ENCODE measurements at regions not wholly inside any gene's neighbourhood (a gene's known extent, or its start where the extent isn't known, plus 50 kb on each side); places are given as distances from the start of the nearest gene placed in this dataset.
"Not testable (repeated sequence)": the region's sequence is repeated elsewhere in the genome, so short reads cannot be mapped to it uniquely, and the experiment has no call there.

DNA sequence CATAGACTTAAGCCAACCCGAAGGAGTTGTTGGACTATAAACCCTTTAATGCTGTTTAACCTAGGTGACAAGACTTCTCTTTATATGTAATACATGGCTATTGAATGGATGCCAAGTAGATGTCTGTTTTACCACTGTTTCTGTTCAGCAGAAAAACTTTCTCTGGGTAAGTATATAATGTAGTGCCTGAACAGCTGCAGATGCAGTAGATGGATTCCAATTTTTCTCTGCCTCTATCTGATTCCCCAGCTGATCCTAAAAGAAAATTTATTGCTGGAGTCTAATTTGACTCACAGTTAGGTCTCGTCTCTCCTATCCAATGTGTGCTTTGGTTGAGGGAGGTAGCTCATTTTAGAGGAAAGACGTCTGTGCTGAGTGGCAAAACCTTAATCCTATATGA lies 256.5 kb upstream of the CBLB start:
- DNase-seq: no peak

DNA sequence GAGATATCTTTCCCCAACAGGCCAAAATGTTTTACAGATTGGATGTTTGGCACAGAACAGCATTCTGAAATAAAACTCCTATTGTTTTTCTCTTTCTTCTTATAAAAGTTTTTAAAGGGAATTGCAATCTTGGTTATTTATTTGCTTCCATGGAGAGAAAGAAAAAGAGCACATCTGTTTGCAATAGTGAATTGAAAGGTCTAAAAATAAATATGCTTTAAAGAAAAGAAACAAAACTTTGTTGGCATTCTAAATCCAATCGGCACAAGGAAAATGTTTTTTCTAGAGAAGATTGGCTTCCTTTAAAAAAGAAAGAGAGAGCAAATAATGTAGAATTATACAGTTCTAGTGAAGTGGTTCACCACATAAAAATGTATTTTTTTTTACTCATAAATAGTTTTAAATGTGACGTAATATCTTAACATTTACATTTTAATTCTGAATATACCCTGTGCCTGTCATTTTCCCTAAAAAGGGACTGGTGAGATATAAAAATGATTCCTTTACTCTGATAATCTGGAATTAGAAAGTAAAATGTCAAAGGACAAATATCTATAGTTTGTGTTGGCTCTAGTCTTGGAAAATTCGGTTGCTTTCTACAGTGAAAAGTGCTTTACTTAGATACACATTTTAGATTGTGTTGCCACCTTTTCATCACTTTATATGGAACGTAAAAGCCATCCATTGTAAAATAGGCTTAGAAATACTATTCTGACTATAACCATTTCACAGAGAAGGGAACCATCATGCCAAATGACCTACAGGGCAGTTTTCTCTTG lies 257.4 kb upstream of the CBLB start:
- DNase-seq: no peak

DNA sequence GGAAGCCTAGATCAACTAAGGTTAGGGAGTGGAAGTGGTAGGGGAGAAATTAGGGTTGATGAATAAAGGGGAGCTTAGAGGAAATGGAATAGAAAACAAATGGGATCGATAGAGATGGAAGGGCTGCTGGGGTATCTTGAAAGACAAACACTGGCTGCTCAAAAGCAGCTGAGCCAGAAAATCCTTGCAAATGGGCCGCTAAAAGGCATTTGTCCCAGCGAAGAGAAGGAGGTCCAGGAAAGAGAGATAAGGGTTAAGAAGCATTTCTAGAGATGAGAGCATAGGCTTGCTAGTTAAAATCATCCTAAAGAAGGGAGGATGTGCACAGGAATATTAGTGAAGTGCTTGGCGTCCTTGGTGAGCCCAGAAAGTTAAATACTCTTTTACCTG lies 258.0 kb upstream of the CBLB start:
- DNase-seq: no peak

DNA sequence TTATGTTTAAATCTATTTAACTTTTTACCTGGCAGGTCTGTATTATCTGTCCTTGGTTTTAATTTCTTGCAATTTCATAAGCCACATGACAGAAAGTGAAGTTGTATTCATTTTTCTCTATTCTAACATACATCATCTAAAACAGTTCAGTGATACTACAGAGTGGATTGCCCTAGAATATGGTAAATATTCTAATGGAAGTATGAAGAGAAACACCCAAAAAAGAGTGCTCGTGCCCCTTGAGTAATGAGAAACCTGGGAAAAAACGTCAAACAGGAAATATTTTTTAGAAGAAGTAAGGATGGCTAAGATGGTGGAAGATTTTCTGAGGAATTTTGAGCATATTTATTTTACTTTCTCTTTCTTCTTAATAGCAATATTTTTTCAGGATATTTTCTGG lies 261.1 kb upstream of the CBLB start:
- DNase-seq: no peak

DNA sequence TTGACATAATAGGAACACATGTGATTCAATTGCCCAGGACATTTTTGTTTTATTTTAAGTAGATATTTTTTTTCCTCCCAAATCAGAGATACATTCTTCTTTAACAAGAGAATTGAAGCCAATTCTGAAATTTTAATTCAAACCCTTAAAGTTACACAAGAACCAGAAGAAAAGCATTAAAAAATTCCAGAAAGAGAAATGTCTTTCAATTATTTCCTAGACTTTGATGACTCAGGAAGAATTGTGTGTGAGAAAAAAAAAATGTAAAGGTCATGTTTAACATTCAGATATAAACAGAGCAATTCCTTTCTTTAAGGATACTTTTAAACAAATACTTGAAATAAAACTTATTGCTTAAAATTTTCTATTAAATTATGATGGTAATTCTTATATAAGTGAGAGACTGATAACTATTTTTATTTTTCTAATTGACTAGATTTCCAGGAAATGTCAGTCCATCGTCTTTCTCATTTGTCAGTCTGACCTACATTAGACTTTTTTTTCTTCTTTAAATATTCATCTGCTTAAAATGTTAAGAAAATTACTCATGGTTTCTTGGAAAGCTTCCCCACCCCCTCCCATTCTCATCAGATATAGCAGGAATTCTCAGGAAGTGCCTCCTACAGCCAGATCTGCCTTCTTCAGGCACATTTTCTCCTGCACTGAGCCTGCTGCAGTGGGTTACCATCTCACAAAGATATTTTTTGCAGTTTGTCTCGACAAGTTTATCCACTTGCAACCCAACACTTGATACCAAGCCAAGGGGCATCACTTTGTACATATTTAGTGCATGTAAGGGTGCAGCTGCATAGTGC lies 261.8 kb upstream of the CBLB start:
- DNase-seq: peak; percentile 10

DNA sequence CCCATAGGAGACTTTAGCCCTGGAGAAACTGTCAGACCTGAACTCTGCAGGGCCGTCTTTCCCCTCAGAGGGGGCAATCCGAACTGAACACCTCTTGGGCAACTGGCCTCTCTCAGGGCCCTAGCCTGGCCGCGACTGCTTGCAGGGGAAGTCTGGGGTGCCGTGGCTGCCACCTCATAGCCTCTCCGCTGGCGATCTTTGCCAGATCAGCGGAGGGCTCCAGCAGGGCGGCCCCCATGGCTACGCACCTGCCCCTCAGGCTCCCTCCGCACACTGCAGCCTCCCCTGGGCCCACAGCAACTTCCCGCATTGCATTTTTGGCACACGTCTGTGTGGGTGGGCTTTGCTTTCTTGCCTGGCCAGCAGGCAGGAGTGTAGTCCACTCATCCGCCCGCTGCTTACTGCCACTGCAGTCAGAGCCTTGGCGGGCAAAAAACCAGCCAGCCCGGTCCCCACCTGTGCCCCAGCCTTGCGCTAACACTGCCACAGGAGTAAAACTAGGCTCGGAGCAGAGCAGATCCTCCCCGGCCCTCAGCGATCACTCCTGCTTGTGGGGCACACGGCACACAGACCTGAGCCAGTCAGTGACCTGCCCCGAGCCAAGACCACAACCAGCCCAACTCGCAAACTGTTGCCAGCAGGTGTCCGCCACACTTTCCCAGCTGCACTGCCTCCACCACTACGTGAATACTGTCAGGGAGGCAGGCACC lies 266.8 kb upstream of the CBLB start:
- DNase-seq: no peak

DNA sequence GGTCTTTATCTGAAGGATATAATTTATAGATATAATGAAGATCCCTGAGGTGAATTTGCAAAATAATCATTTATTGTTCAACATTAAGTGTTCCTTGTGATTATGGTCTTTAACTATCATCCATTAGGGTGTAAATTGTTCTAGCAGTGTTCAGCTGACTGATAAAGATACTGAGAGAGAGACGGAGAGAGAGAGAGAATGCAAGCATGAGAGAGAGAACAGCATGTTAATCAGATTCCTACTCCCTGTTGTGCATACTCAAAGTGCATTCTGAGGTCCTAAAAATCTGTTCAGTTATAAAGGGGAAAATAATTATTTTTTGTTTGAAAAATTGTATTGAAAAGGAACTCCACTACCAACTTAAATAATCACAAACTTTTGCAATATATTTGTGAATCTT lies 271.0 kb upstream of the CBLB start:
- DNase-seq: no peak

DNA sequence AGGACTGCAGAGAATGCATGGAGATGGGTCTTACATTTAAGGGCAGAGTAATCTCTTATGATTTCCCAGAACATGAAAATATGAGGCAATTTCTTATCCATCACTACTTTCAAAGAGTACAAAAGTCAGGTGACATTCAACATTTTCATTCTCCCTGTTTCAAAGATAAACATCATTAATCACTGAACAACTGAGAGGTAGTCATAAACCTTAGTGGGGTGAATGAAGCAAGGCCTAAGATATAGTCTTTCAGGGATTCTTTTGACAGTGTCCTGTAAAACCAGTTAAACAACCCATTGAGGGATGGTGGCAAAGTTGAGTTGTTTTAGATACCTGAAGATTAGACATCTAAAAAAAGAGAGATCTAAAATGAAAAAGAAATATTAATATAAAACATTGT lies 271.6 kb upstream of the CBLB start:
- DNase-seq: no peak

DNA sequence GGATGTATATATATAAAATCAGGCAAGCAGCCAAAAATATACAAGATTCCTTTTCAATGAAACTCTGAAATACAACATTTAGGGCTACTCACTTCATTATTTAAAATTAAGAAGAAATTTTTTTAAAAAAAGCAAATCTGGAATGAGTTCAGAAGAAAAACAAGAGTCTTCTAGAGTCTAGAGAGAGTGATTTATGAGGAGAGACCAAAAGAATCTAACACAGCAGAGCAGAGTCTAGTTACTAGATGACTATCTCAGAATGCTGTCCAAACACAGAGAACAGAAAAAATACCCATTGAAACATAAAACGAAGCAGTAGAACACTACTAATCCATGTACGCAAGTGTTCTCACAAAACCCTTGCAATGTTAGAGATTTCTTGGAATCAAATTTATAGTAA lies 275.2 kb upstream of the CBLB start:
- DNase-seq: no peak

DNA sequence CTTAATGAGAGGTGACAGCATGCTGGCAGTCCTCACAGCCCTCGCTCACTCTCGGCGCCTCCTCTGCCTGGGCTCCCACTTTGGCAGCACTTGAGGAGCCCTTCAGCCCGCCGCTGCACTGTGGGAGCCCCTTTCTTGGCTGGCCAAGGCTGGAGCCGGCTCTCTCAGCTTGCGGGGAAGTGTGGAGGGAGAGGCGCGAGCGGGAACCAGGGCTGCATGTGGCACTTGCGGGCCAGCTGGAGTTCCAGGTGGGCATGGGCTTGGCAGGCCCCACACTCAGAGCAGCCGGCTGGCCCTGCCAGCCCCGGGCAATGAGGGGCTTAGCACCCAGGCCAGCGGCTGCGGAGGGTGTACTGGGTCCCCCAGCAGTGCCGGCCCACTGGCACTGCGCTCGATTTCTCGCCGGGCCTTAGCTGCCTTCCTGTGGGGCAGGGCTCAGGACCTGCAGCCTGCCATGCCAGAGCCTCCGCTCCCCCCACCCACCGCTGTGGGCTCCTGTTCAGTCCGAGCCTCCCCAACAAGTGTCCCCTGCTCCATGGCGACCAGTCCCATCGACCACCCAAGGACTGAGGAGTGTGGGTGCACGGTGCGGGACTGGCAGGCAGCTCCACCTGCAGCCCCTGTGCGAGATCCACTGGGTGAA lies 279.7 kb upstream of the CBLB start:
- not testable (repeated sequence) for DNase-seq

DNA sequence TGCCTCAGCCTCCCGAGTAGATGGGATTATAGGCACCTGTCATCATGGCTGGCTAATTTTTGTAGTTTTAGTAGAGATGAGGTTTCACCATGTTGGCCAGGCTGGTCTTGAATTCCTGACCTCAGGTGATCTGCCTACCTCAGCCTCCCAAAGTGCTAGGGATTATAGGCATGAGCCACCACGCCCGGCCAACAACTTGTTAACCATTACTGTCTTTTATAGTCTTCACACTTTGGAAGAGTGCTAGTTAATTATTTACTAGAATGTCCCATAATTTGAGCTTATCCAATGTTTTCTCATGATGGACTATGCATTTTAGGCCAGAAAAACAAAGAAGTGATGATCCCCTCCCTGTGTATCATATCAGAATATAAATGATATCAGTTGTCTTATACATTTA lies 288.6 kb upstream of the CBLB start:
- no peak for DNase-seq

DNA sequence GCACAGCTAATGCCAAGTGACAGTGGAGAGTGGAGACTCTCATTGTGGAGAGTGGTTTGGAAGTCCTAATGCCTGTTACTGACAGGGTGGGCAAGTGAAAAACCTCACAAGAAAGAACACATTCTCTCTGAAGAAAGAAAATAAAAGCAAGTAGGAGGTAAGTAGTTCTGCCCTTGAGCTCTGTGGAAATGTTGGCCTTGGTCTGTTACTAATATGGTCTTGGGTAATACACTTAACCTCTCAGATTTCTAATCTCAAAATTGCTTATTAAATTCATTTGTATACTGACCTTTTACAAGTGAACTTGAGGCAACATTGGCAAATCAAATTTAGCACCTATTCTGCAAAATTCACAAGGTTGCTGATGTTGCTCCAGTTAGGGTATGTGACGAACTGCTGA lies 291.6 kb upstream of the CBLB start:
- no peak for DNase-seq

DNA sequence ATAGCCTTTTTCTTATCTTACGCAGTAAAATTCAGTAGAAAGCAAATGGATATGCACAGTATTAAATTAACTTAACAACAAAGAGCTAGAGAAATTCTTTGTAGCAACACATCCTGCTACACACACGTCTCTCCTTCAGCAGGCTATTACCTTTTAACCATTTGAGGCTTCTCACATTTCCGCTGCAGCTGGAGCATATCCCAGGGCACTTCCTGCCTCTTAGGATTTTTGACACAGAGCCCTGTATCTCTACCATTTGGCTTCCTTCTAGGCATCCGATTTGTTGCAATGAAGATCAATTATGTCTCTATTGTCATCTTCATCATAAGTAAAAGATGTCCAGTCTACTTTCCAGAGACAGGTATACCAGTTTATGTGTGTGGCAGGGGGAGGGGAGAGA lies 292.4 kb upstream of the CBLB start:
- no peak for DNase-seq

DNA sequence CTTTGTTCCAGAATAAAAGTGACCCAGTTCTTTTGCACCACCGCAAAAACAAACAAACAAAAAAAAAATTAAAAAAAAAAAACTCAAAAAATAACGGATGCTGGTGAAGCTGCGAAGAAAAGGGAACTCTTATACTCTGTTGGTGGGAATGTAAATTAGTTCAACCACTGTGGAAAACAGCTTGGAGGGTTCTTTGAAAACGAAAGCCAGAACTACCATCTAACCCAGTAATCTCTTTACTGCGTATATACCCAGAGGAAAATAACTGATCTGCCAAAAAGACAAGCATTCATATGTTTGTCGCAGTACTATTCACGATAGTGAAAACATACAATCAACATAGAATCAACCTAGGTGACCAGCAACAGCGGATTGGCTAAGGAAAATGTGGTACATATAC lies 298.9 kb upstream of the CBLB start:
- DNase-seq: no peak

DNA sequence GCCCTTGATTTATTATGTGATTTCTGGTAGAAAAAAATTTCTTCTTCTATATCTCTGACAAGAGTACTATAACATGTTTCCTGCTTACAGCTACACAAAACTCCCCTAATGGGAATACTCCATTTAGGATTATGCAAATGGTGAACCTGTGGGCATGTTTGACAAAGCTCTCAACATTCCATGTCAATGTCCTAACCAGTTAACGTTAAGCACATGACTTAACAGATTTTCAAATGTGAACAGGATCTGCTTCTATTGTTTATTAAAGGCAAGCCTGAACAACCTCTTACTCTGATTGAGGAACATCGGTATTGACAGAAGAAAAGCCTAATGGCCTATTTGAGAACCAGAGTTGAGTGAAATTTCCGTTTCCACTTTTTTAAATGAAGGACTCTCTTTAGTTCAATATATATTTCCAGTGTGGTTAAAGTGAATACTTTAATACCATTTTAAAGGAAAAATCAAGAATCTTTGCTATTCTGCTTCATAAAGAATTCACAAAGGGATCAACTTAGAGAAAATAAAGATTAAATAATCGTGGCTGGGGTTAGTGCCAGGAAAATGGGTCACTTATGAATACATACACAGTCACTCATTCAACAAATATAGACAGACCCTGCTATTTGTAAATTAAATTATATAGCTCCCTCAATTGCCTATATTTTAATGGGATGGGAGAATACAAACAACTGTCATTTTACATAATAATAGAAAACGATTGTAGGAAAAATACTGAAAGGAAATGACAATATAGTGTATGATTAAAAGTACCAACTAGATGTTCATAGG lies 300.3 kb upstream of the CBLB start:
- DNase-seq: no peak

DNA sequence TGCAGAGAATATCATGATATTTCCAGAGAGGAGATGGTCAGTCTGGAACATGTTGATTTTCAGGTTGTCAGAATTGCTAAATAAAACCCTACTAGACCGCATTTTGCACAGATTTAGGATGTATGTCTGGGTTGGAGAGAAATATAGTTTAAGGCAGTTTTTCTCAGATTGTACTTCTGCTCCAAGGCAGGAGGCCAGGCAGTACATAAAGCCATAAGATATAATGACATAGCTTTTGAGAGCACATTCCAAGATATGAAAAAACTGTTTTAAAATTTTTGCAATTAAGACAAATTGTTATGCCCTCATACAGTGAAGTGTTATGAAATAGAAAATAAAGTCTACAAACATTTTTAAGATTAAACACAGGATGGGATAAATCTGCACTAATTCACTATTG lies 301.8 kb upstream of the CBLB start:
- DNase-seq: no peak

DNA sequence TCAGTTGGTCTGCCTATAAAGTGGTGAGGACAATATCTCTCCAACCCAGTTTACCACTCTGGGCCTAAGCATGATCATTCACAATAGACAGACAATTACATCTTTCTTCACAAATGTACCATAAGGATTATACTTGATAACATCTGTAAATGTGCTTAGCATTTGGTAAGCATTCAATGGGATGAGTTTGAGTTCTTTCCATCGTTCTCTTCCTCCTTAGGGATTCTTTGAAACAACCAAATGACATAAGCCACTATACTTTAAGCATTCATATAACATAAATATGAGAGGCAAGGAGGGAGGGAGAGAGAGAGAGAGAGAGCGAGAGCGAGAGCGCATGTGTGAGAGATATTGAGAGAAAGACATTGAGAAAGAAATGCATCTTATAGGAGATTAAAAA lies 303.3 kb upstream of the CBLB start:
- DNase-seq: no peak

DNA sequence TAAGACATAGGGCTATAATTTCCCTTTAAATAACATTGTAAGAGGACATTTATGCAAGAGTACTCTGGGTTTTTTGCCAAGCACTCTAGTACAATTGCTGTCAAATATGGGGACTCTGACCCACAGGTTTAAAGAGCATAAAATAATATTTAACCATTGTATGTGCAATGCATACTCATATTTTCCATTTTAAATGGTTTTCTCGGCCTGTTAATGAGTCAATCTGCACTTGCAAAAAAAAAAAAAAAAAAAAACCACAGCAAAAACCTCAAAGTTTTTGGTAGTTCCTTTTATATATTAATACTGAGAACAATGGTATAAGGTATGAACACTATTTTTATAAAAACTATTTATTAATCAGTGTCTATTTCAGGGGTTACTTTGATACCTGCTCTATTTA lies 304.0 kb upstream of the CBLB start:
- DNase-seq: no peak

DNA sequence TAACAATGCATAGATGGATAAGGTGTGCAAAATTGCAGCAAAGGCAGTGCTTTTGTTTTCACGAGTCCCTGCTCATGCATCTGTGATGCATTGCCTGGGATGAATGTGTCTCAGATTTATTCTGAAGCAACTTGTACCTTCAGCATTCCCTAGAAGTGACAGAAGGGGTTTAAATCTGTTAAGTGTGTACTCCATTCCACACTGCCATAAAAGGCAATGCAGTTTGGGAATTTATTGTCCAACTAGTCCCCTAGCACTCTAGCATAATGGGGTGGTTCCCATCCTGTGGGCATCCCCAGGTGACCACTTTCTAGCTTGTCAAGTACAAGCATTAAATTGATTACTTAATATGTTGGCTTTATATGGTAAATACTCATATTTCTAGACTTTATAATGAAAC lies 306.5 kb upstream of the CBLB start:
- no peak for DNase-seq

DNA sequence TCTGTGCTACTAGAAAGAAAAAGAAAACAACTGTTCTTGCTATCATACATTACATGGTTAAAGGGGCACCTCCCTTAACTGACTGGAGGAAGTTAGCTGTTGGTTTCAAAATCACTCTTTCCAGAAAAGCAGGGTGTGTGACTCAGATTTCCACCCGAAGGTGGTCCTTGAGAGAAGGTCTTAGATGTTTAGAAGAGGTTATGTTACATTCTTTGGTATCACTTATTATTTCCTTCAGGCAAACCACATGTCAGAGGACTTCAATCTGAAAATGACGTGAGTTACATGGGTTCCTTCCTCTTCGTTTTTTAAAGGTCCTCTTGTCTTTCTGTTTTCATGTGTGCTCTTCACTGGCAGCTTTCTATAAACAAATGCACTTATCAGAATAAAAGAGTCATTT lies 307.9 kb upstream of the CBLB start:
- no peak for DNase-seq

DNA sequence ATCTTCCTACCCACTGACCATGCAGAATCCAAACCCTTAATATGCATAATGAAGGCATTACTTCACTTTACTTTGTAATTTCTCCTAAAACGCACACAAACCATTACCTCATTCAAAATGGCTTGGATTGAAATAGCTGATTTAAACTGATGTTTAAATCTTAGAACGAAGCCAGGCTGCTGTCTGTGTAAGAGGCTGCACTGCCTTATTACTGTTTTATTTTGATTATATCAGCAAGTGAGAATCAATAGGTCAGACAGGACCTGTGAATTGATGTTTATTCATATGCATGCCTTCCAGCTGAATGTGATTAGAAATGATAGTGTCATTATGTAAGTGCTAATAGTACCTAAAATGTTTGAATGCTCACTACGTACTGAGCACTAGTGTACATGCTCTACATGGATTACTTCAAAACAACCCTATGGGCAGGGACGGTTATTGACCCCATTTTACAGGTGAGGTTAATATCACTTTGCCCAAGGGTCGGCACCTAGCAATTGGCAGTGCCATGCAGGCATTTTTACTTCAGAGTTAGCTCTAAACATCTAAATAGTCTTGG lies 314.2 kb upstream of the CBLB start:
- DNase-seq: no peak

DNA sequence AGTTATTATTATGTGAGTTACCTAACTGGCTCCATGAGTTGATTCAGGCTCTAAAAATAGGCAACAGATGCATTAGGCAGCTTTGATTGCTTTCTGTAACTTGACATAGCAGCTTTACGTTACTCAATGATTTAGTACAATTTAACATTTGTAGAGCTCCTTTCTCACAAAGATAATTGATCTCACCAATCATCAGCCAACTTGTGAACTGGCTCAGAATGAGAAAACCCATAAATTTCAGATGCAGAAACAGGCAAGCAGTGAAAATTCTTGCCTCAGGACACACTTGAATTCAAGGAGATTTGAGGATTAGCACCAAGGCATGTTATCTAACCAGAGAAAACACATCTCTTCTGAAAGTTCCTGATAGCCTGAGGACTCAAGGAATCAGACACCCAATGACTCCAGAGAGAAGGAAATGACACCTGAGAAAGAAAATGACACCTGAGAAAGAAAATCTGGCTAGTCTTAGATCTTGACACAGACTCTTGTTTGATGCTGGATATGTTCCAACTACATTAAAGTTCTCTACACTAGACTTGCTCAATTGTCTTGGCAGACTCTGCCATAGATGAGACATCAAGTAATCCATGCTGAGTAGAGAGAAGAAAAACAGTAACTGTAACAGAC lies 315.1 kb upstream of the CBLB start:
- DNase-seq: no peak
